Activated CD4-positive, alpha-beta T cell treated with anti-CD3 and anti-CD28 coated beads, Interleukin-2, amount 50 U/mL, for 48 hours (primary cell): ENCODE measurements at regions not wholly inside any gene's neighbourhood (a gene's known extent, or its start where the extent isn't known, plus 50 kb on each side); places are given as distances from the start of the nearest gene placed in this dataset.

Experiments used
- DNase-seq, 2 experiments: peaks; one replicate each; pipeline ENCODE4 v3.0.0-alpha.2; 2020

- DNase-seq: no peak
Measured at GRCh38 chr12:11446372-11446771, 51.0 kb upstream of the PRB2 start.

GRCh38 chr12:11457996-11458645 is 62.8 kb upstream of the PRB2 start:
- no peak for DNase-seq

DNA sequence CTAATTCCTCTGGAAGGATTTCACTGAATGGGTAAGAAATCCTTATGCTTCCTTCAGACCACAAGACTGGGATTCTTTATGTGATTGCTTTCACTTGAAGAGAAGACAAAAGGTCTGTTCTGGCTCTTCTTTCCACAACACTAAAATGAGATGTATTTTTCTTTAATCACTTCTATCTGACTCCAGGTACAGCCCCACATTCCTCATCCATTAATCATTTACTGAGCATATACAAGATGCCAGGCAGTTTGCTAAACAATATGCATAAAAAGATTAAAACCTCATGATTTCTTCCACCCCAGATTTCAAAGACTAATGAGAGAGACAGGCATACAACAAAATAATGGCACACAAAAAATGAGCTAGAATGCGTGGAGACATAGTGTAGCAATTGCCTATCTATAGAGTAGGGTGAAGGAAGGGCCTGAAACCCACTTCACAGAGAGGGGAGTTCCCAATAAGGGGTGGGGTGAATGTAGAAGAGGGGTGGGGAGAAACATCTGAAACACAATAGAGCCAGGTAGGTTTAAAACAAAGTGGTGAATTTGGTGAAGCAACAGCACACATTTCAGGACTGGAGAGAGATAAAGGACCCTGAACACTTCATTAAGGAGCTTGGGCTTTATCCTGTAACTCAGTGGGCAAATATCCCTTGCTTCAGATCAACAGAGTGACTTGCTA is 65.1 kb upstream of the PRB2 start:
- DNase-seq: no peak

GRCh38 chr12:11461433-11461832 is 66.1 kb upstream of the PRB2 start:
- no peak for DNase-seq

DNA sequence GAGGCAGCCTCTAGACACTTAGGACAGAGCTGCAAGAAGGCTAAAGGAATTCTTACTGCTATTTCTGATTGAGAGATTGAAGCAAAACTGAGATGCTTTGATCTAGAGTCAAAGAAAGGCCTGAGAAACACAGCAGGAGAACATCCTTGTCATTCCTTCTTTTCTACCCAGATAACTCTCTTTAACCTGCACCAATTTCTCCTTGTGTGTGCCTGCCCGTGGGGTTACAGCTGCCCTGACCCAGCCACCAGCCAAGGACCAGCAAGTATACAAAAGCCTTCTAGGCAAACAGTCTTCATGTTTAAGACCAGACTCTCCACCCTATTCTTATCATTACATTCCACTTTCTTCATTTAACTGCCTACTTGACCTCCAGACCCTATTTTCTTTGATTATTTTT is 81.7 kb upstream of the PRB2 start:
- DNase-seq: no peak

DNA sequence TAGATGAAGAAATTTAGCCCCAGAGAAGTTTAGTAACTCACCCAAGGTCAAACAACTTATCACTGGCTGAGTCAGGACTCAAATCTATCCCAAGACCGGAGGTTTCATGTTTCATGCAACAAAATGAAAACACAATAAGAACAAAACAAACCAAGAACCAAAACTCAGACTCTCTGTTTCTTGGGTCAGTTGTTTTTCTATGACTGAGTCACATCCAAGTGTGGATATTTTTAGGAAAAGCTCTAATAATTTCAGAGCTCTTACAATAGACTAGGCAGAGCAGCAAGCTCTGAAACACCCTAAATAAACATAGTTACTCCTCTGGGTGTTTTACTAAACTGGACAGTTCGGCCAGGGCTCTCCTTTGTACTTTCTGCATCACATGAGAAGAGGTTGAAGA is 87.6 kb upstream of the PRB2 start:
- no peak for DNase-seq

GRCh38 chr12:11486623-11487444 is 91.5 kb upstream of the PRB2 start:
- peak; percentile 76 to 82 for DNase-seq

DNA sequence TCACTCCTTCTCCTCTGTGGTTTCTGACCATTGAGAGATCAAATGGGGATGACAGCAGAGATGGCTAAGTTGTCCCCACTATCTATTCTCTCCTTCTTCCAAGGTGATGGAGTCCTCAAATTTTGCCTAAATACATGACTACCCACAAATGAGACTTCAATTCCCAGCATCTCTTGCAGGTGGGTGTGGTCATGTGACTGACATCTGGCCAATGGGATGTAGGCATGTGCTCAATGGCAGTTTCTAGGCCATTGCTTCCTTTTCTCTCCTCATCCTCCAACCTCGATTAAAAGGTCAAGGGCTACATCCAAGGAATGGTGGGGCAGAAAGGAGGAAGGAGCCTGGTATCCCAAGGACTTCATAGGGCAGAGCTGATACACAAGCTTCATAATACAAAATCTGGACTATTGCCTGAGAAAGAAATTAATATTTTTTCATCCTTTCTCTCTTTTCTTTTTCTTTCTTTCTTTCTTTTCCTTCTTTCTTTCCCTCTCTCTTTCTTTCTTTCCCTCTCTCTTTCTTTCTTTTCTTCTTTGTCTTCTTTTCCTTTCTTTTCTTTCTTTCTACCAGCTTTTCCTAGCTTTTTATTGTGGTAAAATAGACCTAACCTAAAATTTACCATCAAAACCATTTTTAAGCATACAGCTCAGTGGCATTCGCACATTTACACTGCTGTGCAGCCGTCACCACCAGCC is 100.9 kb upstream of the PRB2 start:
- DNase-seq: no peak

DNA sequence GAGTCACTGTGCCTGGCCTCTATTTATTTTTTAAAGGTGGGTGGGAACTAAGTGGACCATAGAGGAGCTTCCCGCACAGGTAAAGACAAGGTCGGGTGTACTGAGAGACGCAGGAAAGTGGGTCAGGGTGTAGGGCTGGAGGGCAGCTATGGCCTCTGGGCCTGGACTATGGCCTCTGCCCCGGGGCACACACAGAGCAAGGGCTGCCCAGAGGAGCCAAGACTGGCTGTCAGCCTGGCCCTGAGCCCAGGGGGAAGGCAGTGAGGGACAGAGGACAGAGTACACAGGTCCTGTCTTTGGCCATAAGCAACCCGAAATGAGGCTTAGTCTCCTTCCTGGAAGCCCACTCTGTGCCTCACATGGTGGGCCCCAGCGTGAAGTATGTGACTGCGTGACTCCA is 102.1 kb upstream of the PRB2 start:
- DNase-seq: no peak

GRCh38 chr12:11497995-11498394 is 102.6 kb upstream of the PRB2 start:
- DNase-seq: no peak

GRCh38 chr12:11498574-11498973 is 103.2 kb upstream of the PRB2 start:
- DNase-seq: peak; percentile 28 to 29

DNA sequence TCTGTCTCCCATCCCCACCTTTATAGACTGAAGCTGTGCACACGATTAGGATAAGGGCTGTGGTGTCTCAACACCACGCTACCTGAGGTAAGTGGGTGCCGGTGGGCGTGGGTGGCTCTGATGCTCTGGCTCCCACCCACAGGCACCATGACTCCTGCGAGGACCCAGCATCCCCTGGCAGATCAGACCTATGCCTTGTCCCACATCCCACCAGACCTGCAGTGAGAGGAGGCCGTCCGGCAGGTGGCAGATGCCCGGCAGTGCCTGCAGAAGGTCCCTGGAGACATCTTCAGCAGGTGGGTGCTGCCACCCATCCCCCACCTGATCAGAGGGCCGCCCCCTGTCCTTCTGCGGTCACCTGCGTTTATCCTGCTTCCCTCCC is 104.4 kb upstream of the PRB2 start:
- no peak for DNase-seq

- DNase-seq: peak; percentile 81 to 84
Measured at GRCh38 chr12:11500188-11500860, 105.0 kb upstream of the PRB2 start.

DNA sequence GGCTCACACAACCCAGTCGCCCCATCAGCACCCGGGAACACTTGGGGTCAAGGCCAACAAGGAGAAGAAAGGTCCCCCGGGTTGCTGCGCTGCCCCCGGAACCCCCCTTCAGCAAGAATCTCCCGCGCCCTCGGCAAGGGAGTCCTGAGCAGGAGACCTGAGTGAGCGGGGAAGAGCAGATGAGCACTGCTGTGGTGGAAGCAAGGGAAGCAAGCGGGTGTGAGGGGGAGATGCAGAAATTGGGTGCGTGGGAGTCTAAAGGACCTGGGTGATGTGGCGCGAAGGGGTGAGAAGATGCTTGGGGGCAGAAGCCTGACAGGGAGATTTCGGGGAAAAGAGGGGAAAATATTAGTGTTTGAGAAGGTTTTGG is 105.5 kb upstream of the PRB2 start:
- DNase-seq: no peak

DNA sequence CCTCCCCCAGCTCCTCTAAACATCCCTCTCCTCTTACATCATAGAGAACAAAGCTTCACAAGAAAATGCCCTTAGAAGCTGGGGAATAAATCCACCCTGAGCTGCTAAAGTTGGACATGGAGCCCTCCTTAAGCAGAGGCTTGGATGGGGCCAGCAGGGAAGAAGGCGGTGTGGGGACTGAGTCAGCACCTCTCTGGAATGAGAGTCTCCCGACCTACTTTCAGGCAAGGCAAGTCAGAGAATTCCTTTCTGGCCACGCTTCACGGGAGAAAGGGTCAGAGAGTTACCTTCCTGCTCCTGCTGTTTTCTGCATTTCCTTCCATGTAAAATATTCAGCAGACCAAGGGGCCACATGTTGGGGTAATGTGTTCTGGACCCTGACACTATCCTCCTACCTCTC is 113.3 kb upstream of the PRB2 start:
- no peak for DNase-seq

GRCh38 chr12:11509326-11509725 is 114.0 kb upstream of the PRB2 start:
- DNase-seq: no peak

DNA sequence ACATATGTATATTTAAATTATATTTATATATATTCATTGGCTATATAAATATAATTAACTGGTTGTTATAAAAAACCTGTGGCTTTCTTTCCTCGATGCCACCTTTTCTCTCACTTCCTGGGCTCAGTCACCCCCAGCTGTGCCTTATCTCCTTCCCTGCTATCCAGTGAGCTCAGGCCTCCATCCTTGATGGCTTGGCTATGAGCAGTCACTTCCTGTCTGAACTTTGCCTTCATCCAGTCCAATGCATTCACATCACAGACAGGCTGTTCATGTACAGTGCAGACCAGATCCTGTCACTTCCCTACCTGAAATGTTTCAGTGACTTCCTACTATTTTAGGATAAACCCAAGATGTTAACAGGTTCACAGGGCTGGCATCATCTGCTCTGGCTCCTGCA is 115.3 kb upstream of the PRB2 start:
- no peak for DNase-seq

DNA sequence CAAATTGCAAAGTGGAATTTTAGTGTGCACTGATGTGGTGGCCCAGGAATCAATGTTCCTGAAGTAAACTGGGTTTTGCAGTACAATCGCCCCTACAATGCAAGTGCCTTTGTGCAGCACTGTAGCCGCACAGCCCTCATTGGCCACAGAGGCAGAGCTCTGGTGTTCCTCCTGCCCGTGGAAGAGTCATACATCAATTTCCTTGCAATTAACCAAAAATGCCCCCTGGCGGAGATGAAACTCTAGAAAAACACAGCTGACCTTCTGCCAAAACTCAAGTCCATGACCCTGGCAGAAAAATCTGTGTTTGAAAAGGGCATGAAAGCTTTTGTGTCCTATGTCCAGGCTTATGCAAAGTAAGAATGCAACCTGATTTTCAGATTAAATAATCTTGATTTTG is 117.9 kb upstream of the PRB2 start:
- no peak for DNase-seq

DNA sequence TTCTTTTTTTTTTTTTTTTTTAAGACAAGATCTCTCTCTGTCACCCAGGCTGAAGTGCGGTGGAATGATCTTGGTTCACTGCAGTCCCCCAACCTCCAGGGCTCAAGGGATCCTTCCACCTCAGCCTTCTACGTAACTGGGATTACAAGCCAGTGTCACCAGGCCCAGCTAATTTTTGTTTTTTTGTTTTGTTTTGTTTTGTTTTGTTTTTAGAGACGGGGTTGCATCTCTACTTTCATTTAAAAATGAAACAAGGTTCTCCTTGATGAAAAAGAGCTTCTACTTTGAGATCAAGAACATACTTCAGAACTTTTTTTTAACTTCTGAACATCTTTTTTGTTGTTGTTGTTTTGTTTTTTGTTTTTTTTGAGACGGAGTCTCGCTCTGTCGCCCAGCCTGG is 121.7 kb upstream of the PRB2 start:
- no peak for DNase-seq

- no peak for DNase-seq
Measured at GRCh38 chr12:11524446-11524845, 125.0 kb upstream of the ETV6 start.

DNA sequence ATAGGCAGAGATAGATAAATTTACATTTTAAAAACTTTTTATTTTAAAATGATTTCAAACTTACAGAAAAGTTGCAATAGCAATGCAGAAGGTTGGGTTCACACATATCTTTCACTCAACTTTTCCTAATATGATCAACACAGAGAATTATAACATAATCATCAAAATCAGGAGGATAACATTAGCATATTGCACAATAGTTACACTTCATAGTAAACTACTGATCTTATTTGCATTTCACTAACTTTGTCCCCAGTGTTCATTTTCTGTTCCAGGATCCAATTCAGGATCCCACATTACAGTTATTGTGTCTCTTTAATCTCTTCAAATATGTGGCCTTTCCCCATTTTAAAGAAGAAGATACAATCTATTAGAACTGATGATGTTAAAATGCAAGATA is 115.4 kb upstream of the ETV6 start:
- no peak for DNase-seq

- no peak for DNase-seq
Measured at GRCh38 chr12:11535127-11535526, 114.3 kb upstream of the ETV6 start.

DNA sequence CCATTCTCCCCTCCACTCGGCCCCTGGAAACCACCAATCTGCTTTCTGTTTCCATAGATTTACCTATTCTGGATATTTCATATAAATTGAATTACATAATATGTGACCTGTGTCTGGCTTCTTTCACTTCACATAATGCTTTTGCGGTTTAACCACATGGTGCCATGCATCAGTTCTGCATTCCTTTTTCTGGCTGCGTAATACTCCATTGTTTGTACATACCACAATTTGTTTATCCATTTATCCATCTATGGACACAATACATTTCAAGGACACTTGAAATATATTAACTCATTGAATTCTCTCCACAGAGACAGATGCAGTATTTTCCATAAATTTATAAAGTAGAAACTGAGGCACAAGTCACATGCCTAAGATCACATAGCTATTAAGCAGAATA is 110.3 kb upstream of the ETV6 start:
- DNase-seq: no peak
